Renal cortical epithelial cell (primary cell): ENCODE measurements at regions not wholly inside any gene's neighbourhood (a gene's known extent, or its start where the extent isn't known, plus 50 kb on each side); places are given as distances from the start of the nearest gene placed in this dataset.

Experiments
- DNase-seq: peaks from one replicate; pipeline ENCODE4 v3.0.0-alpha.2; 2011; ENCODE audit warnings: low read depth

- no peak for DNase-seq
Measured at GRCh38 chr13:60787083-60787482, 390.1 kb downstream of the TDRD3 start.

- DNase-seq = no peak
Measured at GRCh38 chr13:60772726-60773125, 375.7 kb downstream of the TDRD3 start.

GRCh38 chr13:60765700-60766411 is 368.8 kb downstream of the TDRD3 start:
- peak; percentile 89 for DNase-seq

- DNase-seq = peak; percentile 38
Measured at GRCh38 chr13:60759499-60759898, 362.5 kb downstream of the TDRD3 start.

- no peak for DNase-seq
Measured at GRCh38 chr13:60758637-60759036, 361.6 kb downstream of the TDRD3 start.

GRCh38 chr13:60757501-60758215 is 360.6 kb downstream of the TDRD3 start:
- no peak for DNase-seq

GRCh38 chr13:60756306-60756705 is 359.3 kb downstream of the TDRD3 start:
- DNase-seq = no peak

GRCh38 chr13:60755380-60756163 is 358.6 kb downstream of the TDRD3 start:
- no peak for DNase-seq

- DNase-seq = no peak
Measured at GRCh38 chr13:60754211-60755090, 357.4 kb downstream of the TDRD3 start.

- no peak for DNase-seq
Measured at GRCh38 chr13:60753641-60754040, 356.6 kb downstream of the TDRD3 start.

- DNase-seq = no peak
Measured at GRCh38 chr13:60745343-60745742, 348.3 kb downstream of the TDRD3 start.

- DNase-seq = no peak
Measured at GRCh38 chr13:60733933-60734332, 336.9 kb downstream of the TDRD3 start.

- no peak for DNase-seq
Measured at GRCh38 chr13:60727140-60727539, 330.1 kb downstream of the TDRD3 start.

GRCh38 chr13:60721063-60721462 is 324.0 kb downstream of the TDRD3 start:
- DNase-seq = no peak

GRCh38 chr13:60720590-60720989 is 323.6 kb downstream of the TDRD3 start:
- no peak for DNase-seq

GRCh38 chr13:60716313-60716712 is 319.3 kb downstream of the TDRD3 start:
- DNase-seq = no peak

- DNase-seq = no peak
Measured at GRCh38 chr13:60707878-60708277, 310.9 kb downstream of the TDRD3 start.

GRCh38 chr13:60701895-60702294 is 304.9 kb downstream of the TDRD3 start:
- DNase-seq = no peak

GRCh38 chr13:60700994-60701393 is 304.0 kb downstream of the TDRD3 start:
- no peak for DNase-seq

GRCh38 chr13:60699636-60700035 is 302.6 kb downstream of the TDRD3 start:
- DNase-seq = no peak

GRCh38 chr13:60696602-60697001 is 299.6 kb downstream of the TDRD3 start:
- no peak for DNase-seq

GRCh38 chr13:60691268-60691667 is 294.2 kb downstream of the TDRD3 start:
- no peak for DNase-seq
